HL-60 (cell line): ENCODE measurements at regions not wholly inside any gene's neighbourhood (a gene's known extent, or its start where the extent isn't known, plus 50 kb on each side); places are given as distances from the start of the nearest gene placed in this dataset.

Source experiments
- DNase-seq, 2 experiments: peaks; one replicate each; pipeline ENCODE4 v3.0.0-alpha.2; 2010 to 2020; ENCODE audit warnings: low read depth in 1 of 2, low spot score in 1 of 2
- H3K27ac ChIP-seq: fragments of 250-450 bp; sonication (Bioruptor Pico); replicated peaks from 2 replicates; pipeline ENCODE4 v1.5.1; 2020; ENCODE audit warnings: mild to moderate bottlenecking, moderate library complexity
- H3K27me3 ChIP-seq: fragments of 250-450 bp; sonication (Bioruptor Pico); 2 replicates; pipeline ENCODE4 v1.5.1; 2021; ENCODE audit warnings: mild to moderate bottlenecking, moderate library complexity; ENCODE audit not compliant: insufficient read depth, poor library complexity, severe bottlenecking
- H3K4me3 ChIP-seq: replicated peaks from 2 replicates; pipeline ENCODE4 v1.5.1; 2011; ENCODE audit warnings: mild to moderate bottlenecking, control low read depth, low read length; ENCODE audit not compliant: insufficient read depth
- GABPA ChIP-seq: IDR thresholded peaks from 2 replicates; pipeline ENCODE4 v1.6.1; 2012; ENCODE audit warnings: low read depth
- POLR2AphosphoS5 ChIP-seq: IDR thresholded peaks from 2 replicates; pipeline ENCODE4 v1.6.1; 2012; ENCODE audit warnings: low read depth
- SPI1 ChIP-seq: IDR thresholded peaks from 2 replicates; pipeline ENCODE4 v1.6.1; 2012; ENCODE audit warnings: low read depth, mild to moderate bottlenecking, borderline replicate concordance
- TF ChIP-seq, protein P1 (sequence below): IDR thresholded peaks from one replicate; pipeline ENCODE4 v1.5.1; 2011; ENCODE audit warnings: low read length, control low read depth, inconsistent platforms; ENCODE audit not compliant: insufficient read depth
- TF ChIP-seq, protein P2 (sequence below): IDR thresholded peaks from 2 replicates; pipeline ENCODE4 v1.6.1; 2012; ENCODE audit warnings: low read depth; ENCODE audit not compliant: insufficient replicate concordance

GRCh38 chr3:135853981-135854380 lies 111.5 kb upstream of the PPP2R3A start:
- TF ChIP-seq, protein P1, sequence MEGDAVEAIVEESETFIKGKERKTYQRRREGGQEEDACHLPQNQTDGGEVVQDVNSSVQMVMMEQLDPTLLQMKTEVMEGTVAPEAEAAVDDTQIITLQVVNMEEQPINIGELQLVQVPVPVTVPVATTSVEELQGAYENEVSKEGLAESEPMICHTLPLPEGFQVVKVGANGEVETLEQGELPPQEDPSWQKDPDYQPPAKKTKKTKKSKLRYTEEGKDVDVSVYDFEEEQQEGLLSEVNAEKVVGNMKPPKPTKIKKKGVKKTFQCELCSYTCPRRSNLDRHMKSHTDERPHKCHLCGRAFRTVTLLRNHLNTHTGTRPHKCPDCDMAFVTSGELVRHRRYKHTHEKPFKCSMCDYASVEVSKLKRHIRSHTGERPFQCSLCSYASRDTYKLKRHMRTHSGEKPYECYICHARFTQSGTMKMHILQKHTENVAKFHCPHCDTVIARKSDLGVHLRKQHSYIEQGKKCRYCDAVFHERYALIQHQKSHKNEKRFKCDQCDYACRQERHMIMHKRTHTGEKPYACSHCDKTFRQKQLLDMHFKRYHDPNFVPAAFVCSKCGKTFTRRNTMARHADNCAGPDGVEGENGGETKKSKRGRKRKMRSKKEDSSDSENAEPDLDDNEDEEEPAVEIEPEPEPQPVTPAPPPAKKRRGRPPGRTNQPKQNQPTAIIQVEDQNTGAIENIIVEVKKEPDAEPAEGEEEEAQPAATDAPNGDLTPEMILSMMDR, result no peak
- TF ChIP-seq, protein P2, sequence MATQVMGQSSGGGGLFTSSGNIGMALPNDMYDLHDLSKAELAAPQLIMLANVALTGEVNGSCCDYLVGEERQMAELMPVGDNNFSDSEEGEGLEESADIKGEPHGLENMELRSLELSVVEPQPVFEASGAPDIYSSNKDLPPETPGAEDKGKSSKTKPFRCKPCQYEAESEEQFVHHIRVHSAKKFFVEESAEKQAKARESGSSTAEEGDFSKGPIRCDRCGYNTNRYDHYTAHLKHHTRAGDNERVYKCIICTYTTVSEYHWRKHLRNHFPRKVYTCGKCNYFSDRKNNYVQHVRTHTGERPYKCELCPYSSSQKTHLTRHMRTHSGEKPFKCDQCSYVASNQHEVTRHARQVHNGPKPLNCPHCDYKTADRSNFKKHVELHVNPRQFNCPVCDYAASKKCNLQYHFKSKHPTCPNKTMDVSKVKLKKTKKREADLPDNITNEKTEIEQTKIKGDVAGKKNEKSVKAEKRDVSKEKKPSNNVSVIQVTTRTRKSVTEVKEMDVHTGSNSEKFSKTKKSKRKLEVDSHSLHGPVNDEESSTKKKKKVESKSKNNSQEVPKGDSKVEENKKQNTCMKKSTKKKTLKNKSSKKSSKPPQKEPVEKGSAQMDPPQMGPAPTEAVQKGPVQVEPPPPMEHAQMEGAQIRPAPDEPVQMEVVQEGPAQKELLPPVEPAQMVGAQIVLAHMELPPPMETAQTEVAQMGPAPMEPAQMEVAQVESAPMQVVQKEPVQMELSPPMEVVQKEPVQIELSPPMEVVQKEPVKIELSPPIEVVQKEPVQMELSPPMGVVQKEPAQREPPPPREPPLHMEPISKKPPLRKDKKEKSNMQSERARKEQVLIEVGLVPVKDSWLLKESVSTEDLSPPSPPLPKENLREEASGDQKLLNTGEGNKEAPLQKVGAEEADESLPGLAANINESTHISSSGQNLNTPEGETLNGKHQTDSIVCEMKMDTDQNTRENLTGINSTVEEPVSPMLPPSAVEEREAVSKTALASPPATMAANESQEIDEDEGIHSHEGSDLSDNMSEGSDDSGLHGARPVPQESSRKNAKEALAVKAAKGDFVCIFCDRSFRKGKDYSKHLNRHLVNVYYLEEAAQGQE, result no peak
- TF ChIP-seq POLR2AphosphoS5, result no peak
- no peak for TF ChIP-seq GABPA
- no peak for TF ChIP-seq SPI1
- no peak for DNase-seq

DNA sequence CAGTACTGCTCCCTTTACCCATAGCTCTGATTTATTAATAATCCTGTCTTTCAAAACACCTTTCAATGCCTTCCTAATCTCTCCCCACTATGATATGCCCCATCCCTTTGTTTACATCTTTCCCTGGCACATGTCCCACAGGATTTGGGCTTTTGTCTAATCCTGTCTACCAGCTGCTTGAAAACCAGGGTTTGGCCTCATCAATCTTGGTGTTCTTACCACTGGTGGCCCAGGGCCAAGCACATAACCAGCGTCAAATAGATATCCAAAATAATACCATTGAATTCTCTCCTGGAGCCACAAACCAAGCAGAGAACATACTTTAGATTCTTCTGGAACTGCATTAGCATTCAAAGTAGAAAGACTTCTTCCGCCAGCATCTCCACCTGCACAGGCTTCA lies 104.8 kb upstream of the PPP2R3A start:
- no peaks in the 10 kb centered on the region for H3K27me3 ChIP-seq
- no peak for DNase-seq
- no peak overlapping the region for H3K4me3 ChIP-seq
- no peak overlapping the region for H3K27ac ChIP-seq
- TF ChIP-seq, protein P2, result no peak
- TF ChIP-seq SPI1, result no peak
- TF ChIP-seq, protein P1, result no peak
- no peak for TF ChIP-seq GABPA
- TF ChIP-seq POLR2AphosphoS5, result no peak

More at GRCh38 chr3:135853981-135854380, 111.5 kb upstream of the PPP2R3A start:
- Histone ChIP-seq H3K27ac (no peak overlapping the region), H3K4me3 (no peak overlapping the region), H3K27me3 (no peaks in the 10 kb centered on the region)

GRCh38 chr3:135862361-135862760 lies 103.2 kb upstream of the PPP2R3A start:
- Histone ChIP-seq H3K4me3 (no peak overlapping the region), H3K27me3 (no peaks in the 10 kb centered on the region), H3K27ac (no peak overlapping the region)
- TF ChIP-seq, protein P1, result no peak
- no peak for TF ChIP-seq POLR2AphosphoS5
- TF ChIP-seq, protein P2, result no peak
- TF ChIP-seq SPI1, result no peak
- TF ChIP-seq GABPA, result no peak
- DNase-seq, result no peak
